ENCODE measurements at regions not wholly inside any gene's neighbourhood (a gene's known extent, or its start where the extent isn't known, plus 50 kb on each side); places are given as distances from the start of the nearest gene placed in this dataset.
"Not testable (repeated sequence)": the region's sequence is repeated elsewhere in the genome, so short reads cannot be mapped to it uniquely, and the experiment has no call there.

- CTCF ChIA-PET, result no interaction called here
- no TSS peak for BruUV-seq (replicated peaks)
Measured at GRCh38 chr12:33547084-33547483, 107.5 kb upstream of the SYT10 start.

GRCh38 chr12:33550214-33550613 lies 110.6 kb upstream of the SYT10 start:
- H3K4me2 ChIP-seq; intact Hi-C loops (cut with micrococcal nuclease; ENCODE audit: unreplicated experiment); H3K4me1 ChIP-seq (replicated peaks; ENCODE audit: insufficient read depth); H4K20me1 ChIP-seq (ENCODE audit: insufficient read depth); H3K79me2 ChIP-seq (ENCODE audit: low read depth); H3K9me3 ChIP-seq (ENCODE audit: insufficient read depth, low read depth); CTCF ChIA-PET; H2AFZ ChIP-seq; H3K4me3 ChIP-seq; H3F3A ChIP-seq (ENCODE audit: insufficient read depth, low read depth); H3K36me3 ChIP-seq (ENCODE audit: low read depth); H3K27ac ChIP-seq; H3K9me2 ChIP-seq (ENCODE audit: insufficient read depth); DNase-seq; BruUV-seq (replicated peaks); POLR2A ChIA-PET (ENCODE audit: unreplicated experiment); H3K27me3 ChIP-seq (ENCODE audit: insufficient read depth, low read depth): not testable (repeated sequence)

More at GRCh38 chr12:33547084-33547483, 107.5 kb upstream of the SYT10 start:
- Histone ChIP-seq H3K4me2 (no peak overlapping the region), H3K27ac (no peak overlapping the region), H3K9me3 (ENCODE audit: insufficient read depth, low read depth) (peaks cover 4% of the 10 kb centered on the region), H3K36me3 (ENCODE audit: low read depth) (no peaks in the 10 kb centered on the region), H3K4me3 (no peak overlapping the region), H2AFZ (no peak overlapping the region), H4K20me1 (ENCODE audit: insufficient read depth) (no peaks in the 10 kb centered on the region), H3K9me2 (ENCODE audit: insufficient read depth) (no peaks in the 10 kb centered on the region; the same call in 1 of the 2 replicates), H3K79me2 (ENCODE audit: low read depth) (no peaks in the 10 kb centered on the region), H3K27me3 (ENCODE audit: insufficient read depth, low read depth) (no peaks in the 10 kb centered on the region), H3K4me1 (replicated peaks; ENCODE audit: insufficient read depth) (no peaks in the 10 kb centered on the region), H3F3A (ENCODE audit: insufficient read depth, low read depth) (no peaks in the 10 kb centered on the region)
- no peak for TF ChIP-seq EZH2 (IDR thresholded peaks at IDR 0.05; ENCODE audit: low read depth)
- TF ChIP-seq CTCF (conservative IDR thresholded peaks at IDR 0.05), result no peak
- POLR2A ChIA-PET (ENCODE audit: unreplicated experiment), result no interaction called here
- DNase-seq, result no peak
- intact Hi-C loops (cut with micrococcal nuclease; ENCODE audit: unreplicated experiment), result no loop called here

GRCh38 chr12:33551006-33551405 lies 111.4 kb upstream of the SYT10 start:
- H3K27ac ChIP-seq, result no peak overlapping the region
- no peaks in the 10 kb centered on the region; the same call in 1 of the 2 replicates for H3K9me3 ChIP-seq (ENCODE audit: insufficient read depth, low read depth)
- ChIA-PET CTCF (no interaction called here), POLR2A (ENCODE audit: unreplicated experiment) (no interaction called here)
- no peaks in the 10 kb centered on the region for H3K79me2 ChIP-seq (ENCODE audit: low read depth)
- TF ChIP-seq CTCF (conservative IDR thresholded peaks at IDR 0.05) (no peak), EZH2 (IDR thresholded peaks at IDR 0.05; ENCODE audit: low read depth) (no peak)
- no peak for DNase-seq
- no peaks in the 10 kb centered on the region; the same call in 1 of the 2 replicates for H3K9me2 ChIP-seq (ENCODE audit: insufficient read depth)
- no peak overlapping the region for H3K4me2 ChIP-seq
- intact Hi-C loops (cut with micrococcal nuclease; ENCODE audit: unreplicated experiment), result no loop called here
- no TSS peak for BruUV-seq (replicated peaks)
- no peaks in the 10 kb centered on the region for H3K4me1 ChIP-seq (replicated peaks; ENCODE audit: insufficient read depth)
- no peaks in the 10 kb centered on the region for H3K27me3 ChIP-seq (ENCODE audit: insufficient read depth, low read depth)
- no peaks in the 10 kb centered on the region for H3F3A ChIP-seq (ENCODE audit: insufficient read depth, low read depth)
- no peak overlapping the region for H3K4me3 ChIP-seq
- no peaks in the 10 kb centered on the region for H3K36me3 ChIP-seq (ENCODE audit: low read depth)
- no peak overlapping the region for H2AFZ ChIP-seq
- no peaks in the 10 kb centered on the region for H4K20me1 ChIP-seq (ENCODE audit: insufficient read depth)

- no peak for DNase-seq
Measured at GRCh38 chr12:33555128-33555527, 115.5 kb upstream of the SYT10 start.

More at GRCh38 chr12:33555128-33555527, 115.5 kb upstream of the SYT10 start:
- Histone ChIP-seq H3K9me3 (ENCODE audit: insufficient read depth, low read depth) (no peaks in the 10 kb centered on the region; the same call in 1 of the 2 replicates), H3K79me2 (ENCODE audit: low read depth) (no peaks in the 10 kb centered on the region), H3K27me3 (ENCODE audit: insufficient read depth, low read depth) (no peaks in the 10 kb centered on the region), H3K36me3 (ENCODE audit: low read depth) (no peaks in the 10 kb centered on the region), H3K4me2 (no peak overlapping the region), H3F3A (ENCODE audit: insufficient read depth, low read depth) (no peaks in the 10 kb centered on the region), H3K4me3 (no peak overlapping the region), H2AFZ (no peak overlapping the region), H3K4me1 (replicated peaks; ENCODE audit: insufficient read depth) (peaks cover 4% of the 10 kb centered on the region; the same call in 1 of the 2 replicates), H3K27ac (no peak overlapping the region), H3K9me2 (ENCODE audit: insufficient read depth) (no peaks in the 10 kb centered on the region), H4K20me1 (ENCODE audit: insufficient read depth) (no peaks in the 10 kb centered on the region)
- CTCF ChIA-PET, result no interaction called here
- no TSS peak for BruUV-seq (replicated peaks)
- intact Hi-C loops (cut with micrococcal nuclease; ENCODE audit: unreplicated experiment), result no loop called here
- no peak for TF ChIP-seq EZH2 (IDR thresholded peaks at IDR 0.05; ENCODE audit: low read depth)
- TF ChIP-seq CTCF (conservative IDR thresholded peaks at IDR 0.05), result no peak
- POLR2A ChIA-PET (ENCODE audit: unreplicated experiment), result no interaction called here

Data from PC-9 (cell line).